Endothelial cell of umbilical vein (primary cell): ENCODE measurements at regions not wholly inside any gene's neighbourhood (a gene's known extent, or its start where the extent isn't known, plus 50 kb on each side); places are given as distances from the start of the nearest gene placed in this dataset.

Experiments used
- BruUV-seq: library from RNA; stranded (reverse); fragments of 400-500 nt; replicated peaks from 2 replicates; lab custom pipeline; 2021; lab: Mats Ljungman, UMichigan
- CTCF ChIA-PET: fragments of 300-600, 350-600 bp; sonication (Branson Sonifier 250); formaldehyde crosslinking; loops from one replicate; lab custom pipeline; 2021; ENCODE audit warnings: antibody characterized with exemption, inconsistent platforms; lab: Charles Lee
- POLR2A ChIA-PET: fragments of 300-600, 350-600 bp; sonication (Branson Sonifier 250); formaldehyde crosslinking; loops from one replicate; lab custom pipeline; 2021; ENCODE audit warnings: antibody characterized with exemption, inconsistent platforms; lab: Charles Lee
- DNase-seq: peaks from one replicate; pipeline ENCODE4 v3.0.0-alpha.2; 2011; ENCODE audit warnings: low read depth, low spot score
- FAIRE-seq: peaks from 2 replicates; lab custom pipeline; 2011; peaks lifted over from hg19 to GRCh38; lab: Jason Lieb, UNC
- H2AFZ ChIP-seq: 2 replicates; pipeline ENCODE4 v1.6.0; 2012; ENCODE audit warnings: low read depth, low read length, control low read depth, inconsistent platforms
- H3K27ac ChIP-seq: 2 replicates; pipeline ENCODE4 v1.5.1; 2011; ENCODE audit warnings: low read depth, mild to moderate bottlenecking, control low read depth, low read length, moderate library complexity; ENCODE audit not compliant: insufficient read depth
- H3K27me3 ChIP-seq, 2 experiments: 2 replicates each; pipeline versions ENCODE4 v1.6.0 to v1.6.1; 2011; ENCODE audit warnings: low read length in 2 of 2, mixed read lengths in 1 of 2; ENCODE audit not compliant: control insufficient read depth in 2 of 2, insufficient read depth in 2 of 2
- H3K36me3 ChIP-seq, 2 experiments: 2 replicates in 1 of 2; 3 replicates in 1 of 2; pipeline ENCODE4 v1.5.1; 2011; ENCODE audit warnings: low read length in 2 of 2, mild to moderate bottlenecking in 1 of 2, moderate library complexity in 1 of 2; ENCODE audit not compliant: control insufficient read depth in 2 of 2, insufficient read depth in 2 of 2; ENCODE audit errors: extremely low read depth in 1 of 2
- H3K4me1 ChIP-seq: 3 replicates; pipeline ENCODE4 v1.5.1; 2011; ENCODE audit warnings: mild to moderate bottlenecking, low read length; ENCODE audit not compliant: control insufficient read depth, insufficient read depth; ENCODE audit errors: extremely low read depth
- H3K4me2 ChIP-seq: 2 replicates; pipeline ENCODE4 v1.6.1; 2011; ENCODE audit warnings: low read length, control low read depth, mixed read lengths; ENCODE audit not compliant: insufficient read depth
- H3K4me3 ChIP-seq, 3 experiments: fragments of 200-600 bp in 1 of 3; sonication (generic), shearing (Covaris generic) in 1 of 3; replicated peaks in 1 of 3; 2 replicates each; pipeline ENCODE4 v1.5.1; 2011 to 2016; ENCODE audit warnings: control low read depth in 3 of 3, low read length in 3 of 3, mild to moderate bottlenecking in 2 of 3, inconsistent platforms in 1 of 3, low read depth in 1 of 3, moderate library complexity in 1 of 3; ENCODE audit not compliant: insufficient read depth in 1 of 3
- H3K79me2 ChIP-seq: 2 replicates; pipeline ENCODE4 v1.6.0; 2012; ENCODE audit warnings: low read length, inconsistent platforms; ENCODE audit not compliant: control insufficient read depth, insufficient read depth
- H3K9ac ChIP-seq: replicated peaks from 2 replicates; pipeline ENCODE3; 2011; ENCODE audit warnings: low read length, control low read depth; ENCODE audit not compliant: insufficient read depth; ENCODE audit errors: extremely low read depth
- H3K9me1 ChIP-seq: replicated peaks from 3 replicates; pipeline ENCODE4 v1.6.0; 2011; ENCODE audit warnings: mild to moderate bottlenecking, low read length; ENCODE audit not compliant: control insufficient read depth, insufficient read depth; ENCODE audit errors: extremely low read depth
- H3K9me3 ChIP-seq: replicated peaks from 2 replicates; pipeline ENCODE4 v1.5.1; 2012; ENCODE audit warnings: low read length, inconsistent platforms; ENCODE audit not compliant: control insufficient read depth, insufficient read depth
- H4K20me1 ChIP-seq: replicated peaks from 2 replicates; pipeline ENCODE3; 2011; ENCODE audit warnings: mild to moderate bottlenecking, low read length; ENCODE audit not compliant: control insufficient read depth, insufficient read depth; ENCODE audit errors: extremely low read depth
- CTCF ChIP-seq, 2 donors: IDR thresholded peaks; 1 replicate in 1 of 2; 2 replicates in 1 of 2; pipeline ENCODE4 v1.5.1; 2011; ENCODE audit warnings: low read length in 2 of 2, mild to moderate bottlenecking in 2 of 2, moderate library complexity in 2 of 2, control low read depth in 1 of 2, inconsistent platforms in 1 of 2, low read depth in 1 of 2; ENCODE audit not compliant: insufficient read depth in 1 of 2; ENCODE audit errors: extremely low read depth in 1 of 2
- EZH2 ChIP-seq: IDR thresholded peaks from 2 replicates; pipeline ENCODE4 v1.6.1; 2012; ENCODE audit warnings: borderline replicate concordance, low read depth, mild to moderate bottlenecking, moderate library complexity, low read length, inconsistent platforms; ENCODE audit not compliant: severe bottlenecking
- FOS ChIP-seq: IDR thresholded peaks from 2 replicates; pipeline ENCODE4 v1.6.1; 2011; ENCODE audit warnings: mild to moderate bottlenecking, low read length, moderate library complexity, borderline replicate concordance; ENCODE audit not compliant: insufficient read depth
- GATA2 ChIP-seq: IDR thresholded peaks from 2 replicates; pipeline ENCODE4 v1.7.0; 2011; ENCODE audit warnings: low read depth, mild to moderate bottlenecking, moderate library complexity, mixed read lengths, low read length; ENCODE audit not compliant: insufficient read length, insufficient read depth
- JUN ChIP-seq: IDR thresholded peaks from 2 replicates; pipeline ENCODE4 v1.6.1; 2011; ENCODE audit warnings: borderline replicate concordance, low read depth; ENCODE audit not compliant: insufficient read length, insufficient read depth
- MAX ChIP-seq: IDR thresholded peaks from 2 replicates; pipeline ENCODE4 v1.6.1; 2011; ENCODE audit not compliant: insufficient read depth, insufficient read length
- MYC ChIP-seq: IDR thresholded peaks from one replicate; pipeline ENCODE4 v1.6.1; 2011; ENCODE audit warnings: mild to moderate bottlenecking, low read depth, low read length
- POLR2A ChIP-seq: IDR thresholded peaks from 2 replicates; pipeline ENCODE4 v1.6.1; 2012; ENCODE audit warnings: low read depth, mild to moderate bottlenecking, control low read depth, low read length
- POLR2AphosphoS5 ChIP-seq: IDR thresholded peaks from 2 replicates; pipeline ENCODE4 v1.6.1; 2012; ENCODE audit warnings: low read depth, mild to moderate bottlenecking, control low read depth, low read length, moderate library complexity; ENCODE audit not compliant: insufficient read depth
- dilution Hi-C: fragments of 300-500 bp; cut with MboI; formaldehyde crosslinking; loops from one replicate; pipeline ENCODE4 v1.15.0; 2019; ENCODE audit warnings: low sequenced_read_pairs; ENCODE audit not compliant: extremely low pct_ligation_motif_present
- intact Hi-C: fragments of 100-400 bp; cut with micrococcal nuclease; formaldehyde crosslinking; loops from one replicate; pipeline ENCODE4 v1.10.0; 2022

GRCh38 chr2:7633566-7634153 lies 716.4 kb downstream of the RNF144A start:
- H4K20me1 ChIP-seq, result no peaks in the 10 kb centered on the region
- no peaks in the 10 kb centered on the region for H3K36me3 ChIP-seq
- ChIA-PET CTCF (no interaction called here), POLR2A (no interaction called here)
- H3K9ac ChIP-seq, result no peak overlapping the region
- no peaks in the 10 kb centered on the region for H3K79me2 ChIP-seq
- no peaks in the 10 kb centered on the region for H3K4me1 ChIP-seq
- no peak overlapping the region for H3K4me2 ChIP-seq
- intact Hi-C loops (no loop called here), dilution Hi-C loops (no loop called here)
- DNase-seq (no peak), FAIRE-seq (no peak)
- H3K4me3 ChIP-seq, result no peak overlapping the region
- no peaks in the 10 kb centered on the region for H3K27me3 ChIP-seq
- no peak overlapping the region for H3K27ac ChIP-seq
- H2AFZ ChIP-seq, result no peak overlapping the region
- no peak for TF ChIP-seq MAX
- no peak for TF ChIP-seq GATA2
- no peak for TF ChIP-seq POLR2AphosphoS5
- TF ChIP-seq CTCF (IDR thresholded peaks at IDR 0.05; ENCODE audit: extremely low read depth in 1 of 2, insufficient read depth in 1 of 2, low read depth in 1 of 2, low read length in 2 of 2), result no peak
- TF ChIP-seq JUN, result no peak
- no peak for TF ChIP-seq EZH2
- TF ChIP-seq MYC, result no peak
- no peak for TF ChIP-seq POLR2A
- TF ChIP-seq FOS, result no peak
- H3K9me1 ChIP-seq, result no peaks in the 10 kb centered on the region
- peaks cover 2% of the 10 kb centered on the region for H3K9me3 ChIP-seq
- no TSS peak for BruUV-seq
